Epithelial cell of esophagus (primary cell): ENCODE measurements at regions not wholly inside any gene's neighbourhood (a gene's known extent, or its start where the extent isn't known, plus 50 kb on each side); places are given as distances from the start of the nearest gene placed in this dataset.

Experiments
- DNase-seq: peaks from one replicate; pipeline ENCODE4 v3.0.0; 2010; ENCODE audit warnings: low read depth
- H3K4me3 ChIP-seq: 2 replicates; pipeline ENCODE4 v1.5.1; 2011; ENCODE audit warnings: mild to moderate bottlenecking, low read length, control low read depth
- TF ChIP-seq, protein P1 (sequence below): IDR thresholded peaks from 2 replicates; pipeline ENCODE4 v1.5.1; 2011; ENCODE audit warnings: low read depth, mild to moderate bottlenecking, low read length, control low read depth, inconsistent platforms; ENCODE audit not compliant: insufficient read depth; ENCODE audit errors: missing control alignments

DNA sequence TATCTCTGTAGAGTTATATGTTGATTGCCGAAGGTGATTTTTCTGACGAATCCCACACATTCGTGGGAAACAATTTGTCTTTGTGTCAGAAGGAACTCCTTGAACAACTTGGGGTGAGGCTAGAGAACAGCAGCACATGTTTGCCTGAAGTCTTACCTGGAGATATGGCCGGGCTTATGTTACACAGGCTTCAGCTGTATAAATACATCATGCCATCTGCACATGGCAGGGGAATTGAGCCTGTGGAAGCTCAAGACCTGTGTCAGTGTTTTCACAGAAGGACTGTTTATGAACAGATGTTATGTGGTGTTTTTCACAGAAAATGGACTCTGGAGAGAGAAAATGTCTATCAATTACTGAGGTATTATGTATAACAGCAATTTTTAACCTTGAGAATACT, 203.6 kb upstream of the MDFIC2 start:
- DNase-seq: no peak
- no peak overlapping the region for H3K4me3 ChIP-seq
- TF ChIP-seq, protein P1, sequence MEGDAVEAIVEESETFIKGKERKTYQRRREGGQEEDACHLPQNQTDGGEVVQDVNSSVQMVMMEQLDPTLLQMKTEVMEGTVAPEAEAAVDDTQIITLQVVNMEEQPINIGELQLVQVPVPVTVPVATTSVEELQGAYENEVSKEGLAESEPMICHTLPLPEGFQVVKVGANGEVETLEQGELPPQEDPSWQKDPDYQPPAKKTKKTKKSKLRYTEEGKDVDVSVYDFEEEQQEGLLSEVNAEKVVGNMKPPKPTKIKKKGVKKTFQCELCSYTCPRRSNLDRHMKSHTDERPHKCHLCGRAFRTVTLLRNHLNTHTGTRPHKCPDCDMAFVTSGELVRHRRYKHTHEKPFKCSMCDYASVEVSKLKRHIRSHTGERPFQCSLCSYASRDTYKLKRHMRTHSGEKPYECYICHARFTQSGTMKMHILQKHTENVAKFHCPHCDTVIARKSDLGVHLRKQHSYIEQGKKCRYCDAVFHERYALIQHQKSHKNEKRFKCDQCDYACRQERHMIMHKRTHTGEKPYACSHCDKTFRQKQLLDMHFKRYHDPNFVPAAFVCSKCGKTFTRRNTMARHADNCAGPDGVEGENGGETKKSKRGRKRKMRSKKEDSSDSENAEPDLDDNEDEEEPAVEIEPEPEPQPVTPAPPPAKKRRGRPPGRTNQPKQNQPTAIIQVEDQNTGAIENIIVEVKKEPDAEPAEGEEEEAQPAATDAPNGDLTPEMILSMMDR: no peak

DNA sequence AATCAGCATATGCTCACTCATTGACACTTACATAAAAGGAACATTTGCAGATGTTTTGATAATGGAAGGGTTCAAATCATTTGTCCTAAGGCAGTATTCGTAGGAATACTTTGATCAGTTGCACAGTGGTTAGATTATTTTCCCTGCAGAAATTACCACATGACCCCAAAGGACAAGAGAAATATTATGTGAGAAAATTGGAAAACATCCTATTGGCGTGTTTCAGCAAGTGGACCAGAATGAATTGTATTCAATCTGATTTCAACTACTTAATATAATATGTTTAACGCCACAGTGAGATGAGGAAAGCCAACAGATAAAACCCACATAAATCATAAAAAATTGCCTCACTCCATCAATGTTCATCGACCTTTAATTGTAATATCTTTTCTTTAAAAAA, 195.0 kb upstream of the MDFIC2 start:
- no peak overlapping the region for H3K4me3 ChIP-seq
- TF ChIP-seq, protein P1: no peak
- no peak for DNase-seq

DNA sequence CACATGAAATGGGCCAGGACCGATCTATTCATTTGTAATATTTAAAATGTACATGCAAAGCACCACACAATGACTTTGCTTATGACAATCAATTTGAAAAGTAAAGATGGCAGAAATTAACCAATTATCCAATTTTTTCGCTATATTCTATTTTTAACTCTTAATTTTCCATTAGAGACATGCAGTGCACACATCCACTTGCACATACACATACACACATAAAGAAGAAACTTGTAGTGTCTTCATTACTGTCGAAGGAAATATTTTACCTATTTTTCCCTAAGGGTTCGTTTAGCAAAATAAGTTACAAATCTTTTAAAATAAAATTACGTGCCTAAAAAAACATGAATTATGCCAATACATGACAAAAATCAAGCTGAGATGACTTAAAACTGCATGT, 194.3 kb upstream of the MDFIC2 start:
- no peak for DNase-seq
- H3K4me3 ChIP-seq: no peak overlapping the region
- TF ChIP-seq, protein P1: no peak

DNA sequence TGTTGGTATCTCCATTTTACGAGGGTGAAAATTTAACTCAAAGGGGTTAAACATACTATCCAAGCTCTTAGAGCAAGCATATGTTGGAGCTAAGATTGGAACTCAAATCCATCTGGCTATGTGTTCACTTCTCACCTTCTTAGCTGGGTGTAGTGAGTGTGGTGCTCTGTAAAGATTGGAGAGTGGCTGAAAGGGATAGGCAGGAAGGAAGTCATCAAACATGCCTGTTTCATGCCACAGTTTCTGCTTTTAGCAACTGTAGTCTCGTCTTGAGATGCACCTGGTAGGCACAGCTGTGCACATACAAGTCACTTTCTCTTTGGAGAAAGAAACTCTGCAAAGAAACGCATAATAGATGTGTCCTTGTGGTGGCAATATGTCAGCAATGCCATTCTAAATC, 189.1 kb upstream of the MDFIC2 start:
- no peak overlapping the region for H3K4me3 ChIP-seq
- no peak for DNase-seq
- TF ChIP-seq, protein P1: no peak

DNA sequence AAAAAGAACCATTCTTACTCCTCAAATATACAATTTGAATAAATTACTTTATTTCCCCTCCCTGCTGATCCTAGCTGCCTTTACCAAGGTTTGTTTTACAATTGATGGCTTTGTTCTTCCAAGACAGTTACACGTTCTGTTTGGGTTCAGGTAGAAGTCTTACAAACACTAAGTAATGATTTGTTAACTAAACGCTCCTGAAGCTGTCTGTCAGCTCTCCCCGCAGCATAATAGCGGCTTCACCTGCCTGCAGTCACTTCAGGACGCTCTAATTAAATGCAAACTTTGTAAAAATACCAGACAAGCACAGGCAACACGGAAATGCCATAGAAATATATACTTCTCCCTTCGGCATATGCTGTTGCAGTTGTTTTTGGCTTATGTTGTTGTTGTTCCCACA, 176.4 kb upstream of the MDFIC2 start:
- no peak overlapping the region for H3K4me3 ChIP-seq
- TF ChIP-seq, protein P1: no peak
- no peak for DNase-seq

DNA sequence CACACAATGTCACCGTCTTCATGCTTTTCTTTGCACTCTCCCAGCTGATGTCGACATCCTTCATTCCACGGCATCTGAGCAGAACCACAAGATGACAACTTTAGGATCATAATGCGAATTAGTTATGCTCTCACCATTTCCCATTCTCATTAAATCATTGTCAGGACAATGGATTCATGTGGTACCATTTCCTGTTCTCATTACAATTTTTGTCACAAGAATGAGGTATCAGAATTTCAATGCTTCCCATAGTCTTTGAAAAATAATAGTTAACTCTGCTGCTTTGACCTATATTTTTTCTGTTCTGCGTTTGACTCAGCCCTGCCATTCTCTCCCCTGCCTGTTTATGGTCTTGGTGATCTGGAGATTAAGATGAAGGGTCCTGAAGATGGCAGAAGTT, 175.7 kb upstream of the MDFIC2 start:
- DNase-seq: no peak
- TF ChIP-seq, protein P1: no peak

DNA sequence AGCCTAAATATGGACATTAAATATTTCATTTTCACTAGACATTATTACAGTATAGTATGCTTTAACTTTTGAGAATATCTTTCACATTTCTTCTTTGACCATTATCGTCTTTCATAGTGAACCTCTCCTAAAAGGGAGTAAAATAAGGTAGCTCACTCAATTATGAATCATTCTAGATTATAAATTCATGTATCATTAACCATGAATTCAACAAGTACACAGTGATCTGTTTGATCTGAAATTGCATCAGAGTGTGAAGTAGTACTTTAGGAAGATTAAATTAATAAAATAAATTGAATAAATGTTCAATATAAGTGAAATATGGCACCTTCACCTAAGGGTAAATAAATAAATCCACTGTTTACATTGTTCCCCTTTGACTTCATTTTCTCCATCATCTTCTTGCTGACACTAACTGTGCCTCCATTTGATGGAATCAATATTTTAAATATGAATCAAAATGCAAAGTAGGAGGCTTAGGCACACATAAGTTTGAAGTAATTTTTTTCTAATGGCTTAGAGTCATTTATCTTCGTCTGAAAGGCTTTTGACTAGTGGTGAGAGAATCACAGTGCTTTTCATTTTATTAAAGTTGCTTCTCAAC, 174.1 kb upstream of the MDFIC2 start:
- TF ChIP-seq, protein P1: no peak
- no peak for DNase-seq
- H3K4me3 ChIP-seq: no peak overlapping the region

More for the DNA sequence above, 175.7 kb upstream of the MDFIC2 start:
- no peak overlapping the region for H3K4me3 ChIP-seq
